Ishikawa (cell line): ENCODE measurements at regions not wholly inside any gene's neighbourhood (a gene's known extent, or its start where the extent isn't known, plus 50 kb on each side); places are given as distances from the start of the nearest gene placed in this dataset.

Source experiments
- CEBPB ChIP-seq: IDR thresholded peaks from 2 replicates; pipeline ENCODE4 v1.6.1; 2012
- CREB1 ChIP-seq: IDR thresholded peaks from 2 replicates; pipeline ENCODE4 v1.6.1; 2012; ENCODE audit warnings: low read depth
- EGR1 ChIP-seq: IDR thresholded peaks from 2 replicates; pipeline ENCODE4 v1.6.1; 2012
- EP300 ChIP-seq: IDR thresholded peaks from 2 replicates; pipeline ENCODE4 v1.6.1; 2012; ENCODE audit warnings: borderline replicate concordance
- FOXM1 ChIP-seq: IDR thresholded peaks from 2 replicates; pipeline ENCODE4 v1.6.1; 2012; ENCODE audit warnings: low read depth, borderline replicate concordance
- NFIC ChIP-seq: IDR thresholded peaks from 2 replicates; pipeline ENCODE4 v1.6.1; 2012
- RAD21 ChIP-seq: IDR thresholded peaks from 2 replicates; pipeline ENCODE4 v1.6.1; 2012; ENCODE audit warnings: low read depth
- TAF1 ChIP-seq: IDR thresholded peaks from 2 replicates; pipeline ENCODE4 v1.6.1; 2012; ENCODE audit warnings: low read depth, mild to moderate bottlenecking
- TCF12 ChIP-seq: IDR thresholded peaks from 2 replicates; pipeline ENCODE4 v1.6.1; 2012; ENCODE audit warnings: low read depth
- TEAD4 ChIP-seq: IDR thresholded peaks from 2 replicates; pipeline ENCODE4 v1.6.1; 2012
- YY1 ChIP-seq: IDR thresholded peaks from 2 replicates; pipeline ENCODE4 v1.6.1; 2012; ENCODE audit warnings: low read depth
- ZBTB7A ChIP-seq: IDR thresholded peaks from 2 replicates; pipeline ENCODE4 v1.6.1; 2012; ENCODE audit warnings: low read depth
- TF ChIP-seq, protein P1 (sequence below): IDR thresholded peaks from 2 replicates; pipeline ENCODE4 v1.6.1; 2012
- TF ChIP-seq, protein P2 (sequence below): IDR thresholded peaks from 2 replicates; pipeline ENCODE4 v1.6.1; 2012; ENCODE audit warnings: low read depth, mild to moderate bottlenecking
- TF ChIP-seq, protein P3 (sequence below): IDR thresholded peaks from 2 replicates; pipeline ENCODE4 v1.6.1; 2012

DNA sequence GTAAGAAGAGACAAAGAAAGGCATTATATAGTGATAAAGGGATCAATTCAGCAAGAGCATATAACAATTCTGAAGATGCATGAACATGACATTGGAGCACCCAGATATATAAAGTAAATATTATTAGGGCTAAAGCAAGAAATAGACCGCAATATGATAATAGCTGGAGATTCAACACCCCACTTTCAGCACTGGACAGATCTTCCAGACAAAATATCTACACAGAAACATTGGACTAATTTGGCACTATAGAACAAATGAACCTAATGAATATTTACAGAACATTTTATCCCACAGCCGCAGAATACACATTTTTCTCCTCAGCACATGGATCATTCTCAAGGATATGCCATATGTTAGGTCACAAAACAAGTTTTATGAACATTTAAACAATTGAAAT, 633.1 kb downstream of the JRKL start:
- TF ChIP-seq, protein P1, sequence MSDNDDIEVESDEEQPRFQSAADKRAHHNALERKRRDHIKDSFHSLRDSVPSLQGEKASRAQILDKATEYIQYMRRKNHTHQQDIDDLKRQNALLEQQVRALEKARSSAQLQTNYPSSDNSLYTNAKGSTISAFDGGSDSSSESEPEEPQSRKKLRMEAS, result no peak
- TF ChIP-seq, protein P2, sequence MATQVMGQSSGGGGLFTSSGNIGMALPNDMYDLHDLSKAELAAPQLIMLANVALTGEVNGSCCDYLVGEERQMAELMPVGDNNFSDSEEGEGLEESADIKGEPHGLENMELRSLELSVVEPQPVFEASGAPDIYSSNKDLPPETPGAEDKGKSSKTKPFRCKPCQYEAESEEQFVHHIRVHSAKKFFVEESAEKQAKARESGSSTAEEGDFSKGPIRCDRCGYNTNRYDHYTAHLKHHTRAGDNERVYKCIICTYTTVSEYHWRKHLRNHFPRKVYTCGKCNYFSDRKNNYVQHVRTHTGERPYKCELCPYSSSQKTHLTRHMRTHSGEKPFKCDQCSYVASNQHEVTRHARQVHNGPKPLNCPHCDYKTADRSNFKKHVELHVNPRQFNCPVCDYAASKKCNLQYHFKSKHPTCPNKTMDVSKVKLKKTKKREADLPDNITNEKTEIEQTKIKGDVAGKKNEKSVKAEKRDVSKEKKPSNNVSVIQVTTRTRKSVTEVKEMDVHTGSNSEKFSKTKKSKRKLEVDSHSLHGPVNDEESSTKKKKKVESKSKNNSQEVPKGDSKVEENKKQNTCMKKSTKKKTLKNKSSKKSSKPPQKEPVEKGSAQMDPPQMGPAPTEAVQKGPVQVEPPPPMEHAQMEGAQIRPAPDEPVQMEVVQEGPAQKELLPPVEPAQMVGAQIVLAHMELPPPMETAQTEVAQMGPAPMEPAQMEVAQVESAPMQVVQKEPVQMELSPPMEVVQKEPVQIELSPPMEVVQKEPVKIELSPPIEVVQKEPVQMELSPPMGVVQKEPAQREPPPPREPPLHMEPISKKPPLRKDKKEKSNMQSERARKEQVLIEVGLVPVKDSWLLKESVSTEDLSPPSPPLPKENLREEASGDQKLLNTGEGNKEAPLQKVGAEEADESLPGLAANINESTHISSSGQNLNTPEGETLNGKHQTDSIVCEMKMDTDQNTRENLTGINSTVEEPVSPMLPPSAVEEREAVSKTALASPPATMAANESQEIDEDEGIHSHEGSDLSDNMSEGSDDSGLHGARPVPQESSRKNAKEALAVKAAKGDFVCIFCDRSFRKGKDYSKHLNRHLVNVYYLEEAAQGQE, result peak; percentile 70

DNA sequence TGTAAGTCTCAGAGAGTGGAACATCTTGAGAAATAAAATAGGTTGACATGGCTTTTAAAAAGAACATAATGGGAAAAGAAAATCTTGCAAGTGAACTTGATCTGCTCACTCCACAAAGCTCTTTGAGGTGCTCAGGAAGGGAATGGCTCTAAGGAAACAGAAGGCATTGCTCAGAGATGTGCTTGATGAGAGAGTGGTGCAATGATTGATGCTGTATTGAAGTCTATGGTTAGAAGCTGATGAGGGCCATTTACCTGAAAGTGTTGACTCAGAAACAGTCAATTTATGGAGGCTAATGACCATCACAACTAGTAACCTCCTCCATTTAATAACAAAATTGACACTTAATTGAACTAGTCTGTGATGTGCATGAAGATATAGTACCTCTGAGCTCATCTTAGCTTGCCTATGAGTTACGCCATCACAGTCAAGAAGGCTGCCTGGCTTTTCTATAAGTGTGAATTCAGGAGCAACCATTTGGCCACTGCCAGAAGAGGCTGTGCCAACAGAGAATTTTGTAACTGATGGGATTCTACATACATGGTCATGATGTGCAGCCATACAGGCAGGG, 639.1 kb downstream of the JRKL start:
- TF ChIP-seq, protein P1, result no peak
- no peak for TF ChIP-seq RAD21
- TF ChIP-seq, protein P3, sequence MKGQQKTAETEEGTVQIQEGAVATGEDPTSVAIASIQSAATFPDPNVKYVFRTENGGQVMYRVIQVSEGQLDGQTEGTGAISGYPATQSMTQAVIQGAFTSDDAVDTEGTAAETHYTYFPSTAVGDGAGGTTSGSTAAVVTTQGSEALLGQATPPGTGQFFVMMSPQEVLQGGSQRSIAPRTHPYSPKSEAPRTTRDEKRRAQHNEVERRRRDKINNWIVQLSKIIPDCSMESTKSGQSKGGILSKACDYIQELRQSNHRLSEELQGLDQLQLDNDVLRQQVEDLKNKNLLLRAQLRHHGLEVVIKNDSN, result no peak
- TF ChIP-seq CREB1, result no peak
- no peak for TF ChIP-seq YY1
- no peak for TF ChIP-seq FOXM1

DNA sequence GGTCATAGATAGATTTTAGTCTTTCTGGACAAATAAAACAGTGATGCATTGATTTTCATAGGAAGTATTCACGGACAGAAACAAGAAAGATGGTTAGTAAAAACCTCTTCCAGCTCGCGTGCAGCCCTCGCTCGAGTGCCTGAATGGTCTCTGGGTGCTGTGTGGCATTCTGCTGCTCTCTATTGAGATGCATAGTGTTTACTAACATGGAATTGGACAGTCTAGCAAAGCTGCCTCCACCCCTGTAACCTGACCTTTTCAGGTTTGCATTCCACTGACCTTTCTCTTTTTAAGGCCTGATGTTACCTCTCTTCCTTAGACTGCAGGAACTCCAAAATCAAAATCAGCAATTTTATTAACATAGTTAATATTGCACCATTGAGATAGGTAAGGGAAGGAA, 643.4 kb downstream of the JRKL start:
- TF ChIP-seq, protein P1, result no peak
- no peak for TF ChIP-seq NFIC
- TF ChIP-seq, protein P2, result no peak
- TF ChIP-seq CREB1, result no peak
- TF ChIP-seq CEBPB, result no peak
- TF ChIP-seq YY1, result no peak
- no peak for TF ChIP-seq EGR1
- TF ChIP-seq FOXM1, result no peak
- TF ChIP-seq TEAD4, result no peak
- TF ChIP-seq EP300, result no peak
- TF ChIP-seq TCF12, result no peak
- TF ChIP-seq TAF1, result no peak
- no peak for TF ChIP-seq RAD21
- no peak for TF ChIP-seq ZBTB7A
- TF ChIP-seq, protein P3, result no peak

DNA sequence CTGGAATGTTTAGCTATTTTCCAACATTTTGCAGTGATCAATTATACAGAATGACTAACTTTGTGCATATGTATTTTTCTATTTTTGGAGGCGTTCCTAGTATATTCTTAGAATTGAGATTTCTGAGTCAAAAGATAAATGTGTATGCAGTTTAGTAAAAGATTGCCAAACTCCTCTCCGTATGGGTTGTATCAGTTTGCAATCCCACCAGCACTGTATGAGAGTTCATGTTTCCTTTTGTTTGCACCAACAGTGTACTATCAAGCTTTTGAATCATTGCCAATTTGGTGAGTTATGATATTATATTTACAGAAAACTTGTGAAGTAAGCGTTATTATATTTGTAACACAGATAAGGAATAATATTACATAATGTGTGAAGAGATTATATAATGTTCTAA, 658.7 kb downstream of the JRKL start:
- TF ChIP-seq EP300 (no peak), FOXM1 (no peak), NFIC (no peak), ZBTB7A (no peak), TEAD4 (no peak), RAD21 (no peak), CREB1 (no peak), EGR1 (no peak)
- TF ChIP-seq, protein P2, result no peak
- TF ChIP-seq, protein P3, result no peak
- TF ChIP-seq, protein P1, result no peak
